PFSK-1 (cell line): ENCODE measurements at regions not wholly inside any gene's neighbourhood (a gene's known extent, or its start where the extent isn't known, plus 50 kb on each side); places are given as distances from the start of the nearest gene placed in this dataset.

ENCODE experiments used
- FOXP2 ChIP-seq: optimal IDR thresholded peaks from 2 replicates; pipeline ENCODE3; 2011; ENCODE audit warnings: borderline replicate concordance, control low read depth, inconsistent platforms; ENCODE audit not compliant: insufficient read depth; ENCODE audit errors: extremely low read length, extremely low read depth
- POLR2AphosphoS5 ChIP-seq: IDR thresholded peaks from 2 replicates; pipeline ENCODE4 v1.6.1; 2012; ENCODE audit warnings: low read depth, mild to moderate bottlenecking, control low read depth, low read length, moderate library complexity
- SIN3A ChIP-seq: IDR thresholded peaks from 2 replicates; pipeline ENCODE4 v1.6.1; 2012; ENCODE audit warnings: mild to moderate bottlenecking, low read length, moderate library complexity, borderline replicate concordance; ENCODE audit not compliant: insufficient read depth
- TAF1 ChIP-seq: IDR thresholded peaks from 2 replicates; pipeline ENCODE4 v1.6.1; 2012; ENCODE audit warnings: low read length, control low read depth, borderline replicate concordance; ENCODE audit not compliant: insufficient read depth
- TF ChIP-seq, protein P1 (sequence below), 2 experiments: IDR thresholded peaks; 2 replicates each; pipeline versions ENCODE4 v1.6.1 to v1.8.0; 2011 to 2012; ENCODE audit warnings: low read depth in 2 of 2, low read length in 2 of 2, control low read depth in 1 of 2, inconsistent platforms in 1 of 2, mild to moderate bottlenecking in 1 of 2, moderate library complexity in 1 of 2; ENCODE audit not compliant: insufficient read depth in 1 of 2

DNA sequence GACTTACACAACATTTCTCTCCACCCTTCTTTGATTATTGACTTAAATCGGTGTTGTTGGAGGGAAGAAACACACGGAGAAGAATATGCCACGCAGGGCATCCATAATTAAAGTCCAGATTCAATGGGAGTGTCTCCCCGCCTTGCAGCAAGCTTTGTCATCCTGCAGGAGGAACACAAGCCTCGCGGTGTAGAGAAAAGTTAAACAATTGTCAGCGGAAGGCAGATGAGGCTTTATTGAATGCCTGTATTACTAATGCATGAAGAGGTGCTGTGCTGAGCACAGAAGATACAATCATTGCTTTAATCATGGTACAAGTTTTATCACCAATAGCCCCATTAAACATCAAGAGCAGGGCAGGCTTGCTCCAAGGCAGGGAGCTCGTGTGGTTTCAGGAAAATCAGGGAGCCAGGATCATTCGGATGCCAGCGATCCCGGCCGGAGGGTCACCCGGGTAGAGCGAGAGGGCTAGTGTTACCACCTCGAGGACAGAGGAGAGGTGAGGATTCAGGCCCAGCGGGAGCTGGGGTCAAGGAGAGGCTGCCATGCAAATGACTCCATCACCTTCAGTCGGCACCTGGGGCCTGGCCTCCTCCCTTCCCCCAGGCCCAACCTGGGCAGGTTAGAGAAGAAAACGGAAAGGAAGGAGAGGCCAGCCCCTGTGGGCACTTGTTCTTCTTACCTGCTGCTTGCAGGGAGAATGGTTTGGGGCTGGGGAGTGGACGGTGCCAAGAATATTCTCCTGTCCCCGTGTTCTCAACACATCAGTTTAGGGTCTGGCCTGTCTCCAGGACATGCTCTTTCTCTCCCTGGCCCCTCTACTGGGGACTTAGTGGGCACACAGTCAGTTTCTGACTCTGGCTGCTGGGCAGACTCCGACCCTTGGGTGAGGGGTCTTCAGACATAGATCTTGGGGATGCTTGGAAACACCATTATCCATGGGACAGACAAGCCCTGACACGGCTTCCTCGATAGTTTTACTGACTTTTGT lies 289.5 kb downstream of the IRX2 start:
- TF ChIP-seq POLR2AphosphoS5 (no peak), FOXP2 (no peak), SIN3A (no peak), TAF1 (no peak)
- TF ChIP-seq, protein P1, sequence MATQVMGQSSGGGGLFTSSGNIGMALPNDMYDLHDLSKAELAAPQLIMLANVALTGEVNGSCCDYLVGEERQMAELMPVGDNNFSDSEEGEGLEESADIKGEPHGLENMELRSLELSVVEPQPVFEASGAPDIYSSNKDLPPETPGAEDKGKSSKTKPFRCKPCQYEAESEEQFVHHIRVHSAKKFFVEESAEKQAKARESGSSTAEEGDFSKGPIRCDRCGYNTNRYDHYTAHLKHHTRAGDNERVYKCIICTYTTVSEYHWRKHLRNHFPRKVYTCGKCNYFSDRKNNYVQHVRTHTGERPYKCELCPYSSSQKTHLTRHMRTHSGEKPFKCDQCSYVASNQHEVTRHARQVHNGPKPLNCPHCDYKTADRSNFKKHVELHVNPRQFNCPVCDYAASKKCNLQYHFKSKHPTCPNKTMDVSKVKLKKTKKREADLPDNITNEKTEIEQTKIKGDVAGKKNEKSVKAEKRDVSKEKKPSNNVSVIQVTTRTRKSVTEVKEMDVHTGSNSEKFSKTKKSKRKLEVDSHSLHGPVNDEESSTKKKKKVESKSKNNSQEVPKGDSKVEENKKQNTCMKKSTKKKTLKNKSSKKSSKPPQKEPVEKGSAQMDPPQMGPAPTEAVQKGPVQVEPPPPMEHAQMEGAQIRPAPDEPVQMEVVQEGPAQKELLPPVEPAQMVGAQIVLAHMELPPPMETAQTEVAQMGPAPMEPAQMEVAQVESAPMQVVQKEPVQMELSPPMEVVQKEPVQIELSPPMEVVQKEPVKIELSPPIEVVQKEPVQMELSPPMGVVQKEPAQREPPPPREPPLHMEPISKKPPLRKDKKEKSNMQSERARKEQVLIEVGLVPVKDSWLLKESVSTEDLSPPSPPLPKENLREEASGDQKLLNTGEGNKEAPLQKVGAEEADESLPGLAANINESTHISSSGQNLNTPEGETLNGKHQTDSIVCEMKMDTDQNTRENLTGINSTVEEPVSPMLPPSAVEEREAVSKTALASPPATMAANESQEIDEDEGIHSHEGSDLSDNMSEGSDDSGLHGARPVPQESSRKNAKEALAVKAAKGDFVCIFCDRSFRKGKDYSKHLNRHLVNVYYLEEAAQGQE (IDR thresholded peaks at IDR 0.05; ENCODE audit: insufficient read depth in 1 of 2, low read depth in 2 of 2, low read length in 2 of 2) = no peak

DNA sequence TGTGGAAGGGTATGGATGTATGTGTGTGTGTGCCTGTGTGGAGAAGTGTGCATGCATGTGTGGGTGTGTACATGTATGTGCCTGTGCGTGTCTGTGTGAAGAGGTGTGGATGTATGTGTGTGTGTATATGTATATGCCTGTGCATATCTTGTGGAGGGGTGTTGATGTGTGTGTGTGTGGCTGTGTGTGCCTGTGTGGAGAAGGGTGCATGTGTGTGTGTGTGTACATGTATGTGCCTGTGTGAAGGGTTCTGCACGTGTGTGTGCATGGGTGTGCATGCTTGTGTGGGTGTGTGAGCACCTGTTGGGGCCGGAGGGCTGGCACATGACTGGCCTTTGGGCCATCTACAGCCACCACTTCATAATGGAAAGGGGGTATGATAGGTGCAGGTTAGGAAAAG lies 291.4 kb downstream of the IRX2 start:
- TF ChIP-seq POLR2AphosphoS5 = no peak
- TF ChIP-seq SIN3A = no peak
- no peak for TF ChIP-seq FOXP2
- no peak for TF ChIP-seq TAF1

DNA sequence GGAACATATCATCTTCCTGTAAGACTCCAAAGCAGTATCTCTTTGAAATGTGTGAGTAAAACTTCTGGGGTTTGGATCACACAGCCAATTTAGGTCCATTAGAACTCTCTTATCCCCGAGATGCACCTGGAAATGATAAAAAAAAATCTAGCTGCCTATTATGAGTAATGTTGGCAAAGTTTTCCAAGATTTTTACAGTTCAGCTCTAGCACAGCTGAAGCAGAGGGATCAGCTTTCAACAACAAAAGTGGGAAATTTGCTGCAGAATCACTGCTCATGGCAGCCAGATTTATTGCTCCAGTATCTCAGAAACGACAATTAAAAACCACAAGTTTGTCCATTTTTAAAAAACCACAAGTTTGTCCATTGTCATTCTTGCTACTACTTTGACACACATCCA lies 292.2 kb downstream of the IRX2 start:
- no peak for TF ChIP-seq TAF1
- TF ChIP-seq FOXP2 = no peak

DNA sequence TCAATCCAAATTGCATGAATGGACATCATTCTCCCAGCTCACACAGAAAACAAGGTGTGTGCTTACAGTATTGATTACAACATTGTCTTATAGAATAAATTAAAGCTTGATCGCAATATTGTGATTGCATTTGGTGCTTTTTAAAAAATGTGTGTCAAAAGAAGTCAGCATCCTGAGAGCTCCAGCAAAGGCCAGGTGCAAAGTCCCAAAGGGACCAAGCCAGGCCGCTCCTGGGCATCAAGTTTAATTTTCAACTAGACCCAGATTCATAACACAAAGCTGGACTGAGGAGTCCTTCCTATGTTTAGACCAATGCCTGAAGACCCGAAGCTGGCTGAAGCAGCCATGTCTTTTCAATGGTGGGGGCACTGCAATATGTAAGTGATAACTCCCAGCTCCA lies 295.6 kb downstream of the IRX2 start:
- TF ChIP-seq POLR2AphosphoS5 = no peak
- TF ChIP-seq TAF1 = no peak
- TF ChIP-seq SIN3A = no peak
- TF ChIP-seq FOXP2 = no peak
- TF ChIP-seq, protein P1 (IDR thresholded peaks at IDR 0.05; ENCODE audit: insufficient read depth in 1 of 2, low read depth in 2 of 2, low read length in 2 of 2) = no peak

DNA sequence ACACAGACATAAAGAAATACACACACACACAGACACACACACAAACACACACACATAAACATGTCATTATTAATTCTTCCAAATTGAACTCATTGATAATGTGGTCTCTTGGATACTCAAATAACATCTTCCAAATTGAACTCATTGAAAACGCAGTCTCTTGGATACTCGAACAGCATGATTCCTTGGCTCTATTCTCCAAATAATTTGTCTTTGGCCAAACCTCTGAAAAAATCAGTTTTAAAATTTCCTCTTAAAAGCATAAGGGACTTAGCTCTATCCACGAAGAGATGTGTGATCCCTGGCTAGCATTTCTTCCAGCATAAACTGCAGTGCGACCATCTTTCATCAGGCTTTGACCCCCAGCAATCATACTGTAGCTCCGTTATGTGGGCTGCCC lies 296.6 kb downstream of the IRX2 start:
- TF ChIP-seq, protein P1 (IDR thresholded peaks at IDR 0.05; ENCODE audit: insufficient read depth in 1 of 2, low read depth in 2 of 2, low read length in 2 of 2) = no peak
- TF ChIP-seq FOXP2 (no peak), TAF1 (no peak)

DNA sequence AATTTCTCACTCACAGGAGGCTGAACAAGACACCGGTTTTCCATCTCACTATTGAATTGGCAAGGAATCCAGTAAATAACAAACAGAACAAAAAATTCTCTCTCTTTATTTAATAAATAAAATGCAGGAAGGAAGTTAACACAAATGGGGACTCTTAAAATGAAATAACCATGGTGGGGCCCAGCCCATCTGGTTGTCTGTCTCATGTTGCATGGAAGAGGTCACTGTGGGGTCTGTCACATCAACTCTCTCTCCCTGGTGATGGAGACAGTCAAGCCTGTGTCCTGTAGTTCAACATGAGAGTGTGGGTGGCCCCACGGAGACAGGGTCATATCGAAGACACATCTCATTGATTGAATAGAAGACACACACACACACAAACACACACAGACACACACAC lies 297.7 kb downstream of the IRX2 start:
- TF ChIP-seq, protein P1 (IDR thresholded peaks at IDR 0.05; ENCODE audit: insufficient read depth in 1 of 2, low read depth in 2 of 2, low read length in 2 of 2) = no peak
- TF ChIP-seq TAF1 (no peak), SIN3A (no peak), POLR2AphosphoS5 (no peak), FOXP2 (no peak)
